ENCODE measurements at regions not wholly inside any gene's neighbourhood (a gene's known extent, or its start where the extent isn't known, plus 50 kb on each side); places are given as distances from the start of the nearest gene placed in this dataset.

- no peaks in the 10 kb centered on the region for H3K79me2 ChIP-seq (ENCODE audit: low read depth)
- no peaks in the 10 kb centered on the region for H3K36me3 ChIP-seq
- H3F3A ChIP-seq (ENCODE audit: low read depth) = no peaks in the 10 kb centered on the region
- H2AFZ ChIP-seq (replicated peaks) = no peak overlapping the region
- Mint-ChIP-seq H3K36me3 (no peaks in the 10 kb centered on the region), H3K27ac (no peak overlapping the region), H3K4me3 (no peak overlapping the region), H3K9me3 (no peaks in the 10 kb centered on the region), H3K4me1 (no peaks in the 10 kb centered on the region), H3K27me3 (ENCODE audit: insufficient read depth, low read depth) (peaks cover 6% of the 10 kb centered on the region)
- no peaks in the 10 kb centered on the region for H3K4me1 ChIP-seq
- TF ChIP-seq EZH2 (IDR thresholded peaks at IDR 0.05) (no peak), EZH2phosphoT487 (IDR thresholded peaks at IDR 0.05) (no peak), CTCF (IDR thresholded peaks at IDR 0.05) (no peak)
- H3K9ac ChIP-seq = no peak overlapping the region
- DNase-seq (ENCODE audit: low spot score) = no peak
- no peak overlapping the region for H3K4me3 ChIP-seq
- H3K9me3 ChIP-seq (ENCODE audit: low read depth) = no peaks in the 10 kb centered on the region
- no peak overlapping the region for H3K4me2 ChIP-seq
- H3K27me3 ChIP-seq = peaks cover 3% of the 10 kb centered on the region
- no peak overlapping the region for H3K27ac ChIP-seq
- no peaks in the 10 kb centered on the region for H4K20me1 ChIP-seq (ENCODE audit: low read depth)
These were observed 522.8 kb upstream of the RAB6C start for GRCh38 chr2:129456691-129457090.

DNA sequence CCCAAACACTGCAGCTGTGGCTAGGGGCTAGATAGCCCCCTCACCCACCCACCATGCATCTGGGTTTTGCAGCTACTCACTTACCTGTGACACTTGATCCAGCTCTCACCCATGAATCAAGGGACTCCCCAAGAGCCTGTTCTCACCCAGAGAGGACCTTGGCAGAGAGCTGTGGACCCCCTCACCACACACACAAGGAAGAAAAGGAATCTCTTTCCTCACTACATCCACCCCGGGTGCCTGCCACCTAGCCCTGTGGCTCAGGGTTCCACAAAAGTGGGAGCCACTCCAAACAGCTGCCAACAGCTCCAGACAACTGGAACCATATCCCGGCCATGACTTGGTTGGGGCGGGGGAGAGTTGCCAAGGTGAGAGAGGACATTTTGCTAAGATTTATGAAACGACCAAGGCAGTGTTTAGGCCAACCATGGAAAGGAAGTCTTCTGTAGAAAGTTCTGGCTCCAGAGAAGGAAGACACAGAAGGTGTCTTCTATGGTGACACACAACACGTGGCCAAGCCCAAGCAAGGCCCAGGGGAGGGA, 522.1 kb upstream of the RAB6C start:
- Histone ChIP-seq H3K27me3 (peaks cover 3% of the 10 kb centered on the region), H3K4me1 (no peaks in the 10 kb centered on the region), H3K36me3 (no peaks in the 10 kb centered on the region), H3K4me2 (no peak overlapping the region), H3K9ac (no peak overlapping the region), H4K20me1 (ENCODE audit: low read depth) (no peaks in the 10 kb centered on the region), H3F3A (ENCODE audit: low read depth) (no peaks in the 10 kb centered on the region), H3K79me2 (ENCODE audit: low read depth) (no peaks in the 10 kb centered on the region), H2AFZ (replicated peaks) (no peak overlapping the region), H3K27ac (no peak overlapping the region), H3K4me3 (no peak overlapping the region), H3K9me3 (ENCODE audit: low read depth) (no peaks in the 10 kb centered on the region)
- H3K27ac Mint-ChIP-seq = no peak overlapping the region
- H3K36me3 Mint-ChIP-seq = no peaks in the 10 kb centered on the region
- no peak overlapping the region for H3K4me3 Mint-ChIP-seq
- no peak for TF ChIP-seq EZH2 (IDR thresholded peaks at IDR 0.05)
- TF ChIP-seq CTCF (IDR thresholded peaks at IDR 0.05) = no peak
- no peak for TF ChIP-seq EZH2phosphoT487 (IDR thresholded peaks at IDR 0.05)
- H3K27me3 Mint-ChIP-seq (ENCODE audit: insufficient read depth, low read depth) = peaks cover 6% of the 10 kb centered on the region
- no peaks in the 10 kb centered on the region for H3K4me1 Mint-ChIP-seq
- DNase-seq (ENCODE audit: low spot score) = no peak
- no peaks in the 10 kb centered on the region for H3K9me3 Mint-ChIP-seq

DNA sequence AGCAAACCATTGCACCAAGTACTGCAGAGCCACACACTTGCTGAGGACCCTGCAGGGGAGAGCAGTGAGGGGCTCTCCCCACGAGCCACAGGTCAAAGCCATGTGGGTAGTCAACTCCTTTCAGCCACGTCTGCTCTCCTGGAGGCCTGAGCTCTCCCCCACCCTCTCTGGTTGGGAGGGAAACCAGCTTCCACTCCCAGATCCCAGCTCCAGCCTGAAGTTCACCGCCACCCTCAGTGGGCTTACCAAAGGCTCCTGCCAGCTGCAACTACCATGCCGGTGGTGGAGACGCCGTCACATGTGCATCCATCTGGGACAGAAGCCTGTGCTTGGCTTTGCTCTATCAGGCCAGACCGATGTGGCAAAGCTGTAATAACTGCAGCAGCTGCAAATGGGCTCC, 521.5 kb upstream of the RAB6C start:
- Histone ChIP-seq H3K27ac (no peak overlapping the region), H3K4me1 (no peaks in the 10 kb centered on the region), H3F3A (ENCODE audit: low read depth) (no peaks in the 10 kb centered on the region), H4K20me1 (ENCODE audit: low read depth) (no peaks in the 10 kb centered on the region), H3K4me3 (no peak overlapping the region), H3K9me3 (ENCODE audit: low read depth) (no peaks in the 10 kb centered on the region), H3K9ac (no peak overlapping the region), H2AFZ (replicated peaks) (no peak overlapping the region), H3K36me3 (no peaks in the 10 kb centered on the region), H3K27me3 (peaks cover 1% of the 10 kb centered on the region), H3K4me2 (no peak overlapping the region), H3K79me2 (ENCODE audit: low read depth) (no peaks in the 10 kb centered on the region)
- H3K9me3 Mint-ChIP-seq = no peaks in the 10 kb centered on the region
- TF ChIP-seq EZH2phosphoT487 (IDR thresholded peaks at IDR 0.05) (no peak), CTCF (IDR thresholded peaks at IDR 0.05) (no peak), EZH2 (IDR thresholded peaks at IDR 0.05) (no peak)
- no peak for DNase-seq (ENCODE audit: low spot score)
- no peak overlapping the region for H3K27ac Mint-ChIP-seq
- no peak overlapping the region for H3K4me3 Mint-ChIP-seq
- H3K4me1 Mint-ChIP-seq = no peaks in the 10 kb centered on the region
- H3K36me3 Mint-ChIP-seq = no peaks in the 10 kb centered on the region
- peaks cover 6% of the 10 kb centered on the region for H3K27me3 Mint-ChIP-seq (ENCODE audit: insufficient read depth, low read depth)

Data from neural progenitor cell (in vitro differentiated cells).